TTC549 (cell line): ENCODE measurements at regions not wholly inside any gene's neighbourhood (a gene's known extent, or its start where the extent isn't known, plus 50 kb on each side); places are given as distances from the start of the nearest gene placed in this dataset.

Experiments used
- FAIRE-seq: peaks from 2 replicates; lab custom pipeline; 2012; peaks lifted over from hg19 to GRCh38; lab: Jason Lieb, UNC

DNA sequence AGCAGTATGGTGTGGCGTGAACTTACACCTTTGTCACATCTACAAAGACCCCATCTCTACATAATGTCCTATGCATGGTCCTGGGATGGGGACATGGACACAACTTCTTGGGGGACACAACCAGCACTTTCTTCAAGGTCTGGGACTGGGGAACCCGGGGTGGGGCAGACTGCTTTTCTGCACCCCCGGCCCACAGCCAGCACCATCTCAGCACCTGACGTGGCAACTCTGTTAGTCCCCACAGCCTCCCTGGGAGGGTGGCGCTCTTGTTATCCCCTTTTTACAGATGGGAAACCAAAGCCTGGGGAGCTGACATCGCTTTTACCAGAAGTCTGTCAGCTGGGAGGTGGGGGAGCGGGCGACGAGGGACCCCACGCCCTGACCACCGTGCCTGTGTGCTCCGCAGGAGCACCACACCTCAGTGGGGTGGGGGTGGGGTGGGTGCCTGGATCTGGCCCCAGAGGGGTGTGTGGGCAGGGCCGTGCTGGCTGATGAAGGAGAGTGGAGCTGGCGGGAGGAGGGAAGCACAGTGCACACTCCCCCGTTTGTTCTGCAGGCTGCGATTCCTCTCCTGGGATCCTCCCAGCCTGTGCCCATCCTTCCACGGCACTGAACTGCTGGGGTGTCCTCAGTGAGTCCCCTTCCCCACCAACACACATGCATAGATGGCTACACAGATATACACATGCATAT, 115.4 kb upstream of the GSE1 start:
- FAIRE-seq = no peak

DNA sequence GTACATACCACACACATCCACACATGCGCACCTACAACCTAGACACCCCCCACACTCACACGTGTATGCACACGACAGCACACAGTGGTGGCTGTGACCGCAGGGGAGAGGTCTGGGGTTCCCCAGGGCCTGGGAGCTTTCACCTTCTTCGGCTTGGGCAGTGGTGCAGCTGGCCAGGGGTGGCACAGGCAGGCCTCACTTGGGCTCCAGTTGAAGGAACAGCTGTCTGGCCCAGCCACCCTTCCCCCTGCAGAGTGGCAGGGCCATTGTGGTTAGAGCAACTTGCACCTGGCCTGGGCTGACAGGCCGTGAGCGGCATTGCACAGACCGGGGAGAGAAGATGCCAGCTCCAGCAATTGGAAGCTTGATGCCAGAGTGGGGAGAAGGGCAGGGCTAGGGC, 114.5 kb upstream of the GSE1 start:
- no peak for FAIRE-seq

DNA sequence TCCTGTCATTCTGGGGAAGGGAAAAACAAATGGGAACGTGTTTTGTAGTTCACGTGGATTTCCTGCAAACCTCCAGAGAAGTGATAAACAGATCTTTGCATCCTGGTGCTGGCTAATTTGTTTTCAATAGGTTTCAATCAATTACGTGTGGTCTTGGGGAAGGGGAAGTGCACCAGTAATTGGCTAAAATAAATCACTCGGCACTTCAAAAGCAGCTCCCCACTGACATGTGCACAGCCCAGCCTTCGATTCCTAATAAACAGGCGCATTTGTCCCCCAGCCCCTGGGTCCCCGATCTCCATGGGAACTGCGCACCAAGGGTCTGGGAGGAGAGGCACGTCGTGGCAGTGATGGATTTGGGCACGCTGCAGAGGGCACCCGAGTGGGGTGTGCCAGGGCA, 112.9 kb upstream of the GSE1 start:
- FAIRE-seq = no peak

DNA sequence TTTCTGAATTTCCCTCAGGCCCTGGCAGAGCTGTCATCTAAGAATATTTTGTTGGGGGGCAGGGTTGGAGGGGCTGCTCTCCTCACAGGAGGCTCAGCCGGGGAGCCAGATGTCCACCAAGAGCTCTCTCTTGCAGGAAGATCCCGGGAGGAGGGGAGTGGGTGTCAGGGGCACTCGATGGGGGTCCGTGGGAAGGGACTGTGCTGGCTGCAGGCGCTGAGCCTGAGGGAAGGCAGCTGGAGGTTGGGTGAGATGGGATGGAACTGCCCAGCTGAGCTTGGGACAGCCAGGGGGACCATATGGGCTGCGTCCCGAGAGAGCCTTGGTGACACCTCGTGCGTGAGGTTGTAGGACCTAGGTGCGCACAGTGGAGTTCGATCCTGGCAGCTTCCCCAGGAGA, 111.2 kb upstream of the GSE1 start:
- FAIRE-seq = no peak

DNA sequence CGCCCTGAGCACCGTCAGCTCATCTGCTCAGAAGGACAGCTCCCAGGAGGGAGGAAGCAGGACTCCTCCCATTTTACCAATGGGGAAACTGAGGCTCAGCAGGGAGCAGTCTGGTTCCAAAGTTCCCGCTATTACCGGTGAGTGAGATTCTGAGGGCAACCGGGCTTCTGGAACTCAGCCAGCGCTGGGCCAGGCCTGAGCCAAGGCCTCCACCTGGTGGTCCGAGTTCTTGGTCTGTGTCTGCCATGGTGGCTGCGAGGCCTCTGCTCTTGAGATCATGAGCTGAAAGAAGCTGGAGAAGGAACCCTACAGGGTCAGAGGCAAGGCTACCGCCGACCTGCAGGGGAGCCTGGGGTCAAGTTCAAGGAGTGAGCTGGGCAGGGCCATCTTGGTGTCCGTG, 110.8 kb upstream of the GSE1 start:
- FAIRE-seq = no peak

DNA sequence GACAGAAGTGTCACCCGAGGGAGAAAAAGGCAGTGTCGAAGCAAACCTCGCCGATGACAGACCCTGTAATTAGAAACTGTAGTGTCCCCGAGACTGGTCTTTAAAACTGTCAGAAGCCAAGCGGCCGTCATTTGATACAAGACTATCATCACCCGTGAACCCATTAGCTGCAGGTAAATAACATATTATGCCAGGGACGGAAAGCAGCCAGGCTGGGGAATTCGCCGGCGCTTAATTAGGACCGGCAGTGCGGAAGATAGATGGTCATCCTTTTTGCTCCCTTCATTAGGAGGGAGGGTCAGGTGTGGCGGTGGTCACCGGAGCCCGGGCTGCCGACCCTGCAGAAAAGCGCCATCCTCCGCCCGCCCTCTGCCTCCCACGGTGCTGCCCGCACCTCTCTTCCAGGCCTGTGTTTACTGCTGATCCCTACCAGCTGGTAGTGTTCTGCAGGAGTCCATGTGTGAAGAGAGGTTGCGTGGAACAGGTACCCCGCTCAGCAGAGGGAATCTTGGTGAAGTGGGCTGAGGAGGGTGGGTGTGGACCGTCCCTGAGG, 109.4 kb upstream of the GSE1 start:
- FAIRE-seq = no peak

DNA sequence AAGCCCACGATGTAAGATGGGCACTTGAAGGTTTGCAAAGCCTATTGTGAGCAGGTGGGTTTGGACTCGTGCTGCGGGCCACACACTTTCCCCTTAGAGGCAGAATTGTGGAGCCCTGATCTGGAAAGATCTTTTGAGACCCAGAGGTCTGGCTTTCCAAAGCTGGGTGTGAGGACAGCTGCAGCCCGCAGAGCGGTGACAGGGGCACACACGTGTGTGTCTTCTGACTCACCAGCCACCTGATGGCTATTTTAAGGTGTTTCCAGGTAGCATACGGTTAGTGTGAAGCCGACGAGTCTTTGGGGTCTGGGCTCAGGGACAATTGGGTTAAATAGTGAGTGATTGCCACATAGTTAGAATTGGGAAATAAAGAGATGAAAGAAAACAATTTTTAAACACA, 108.9 kb upstream of the GSE1 start:
- no peak for FAIRE-seq

DNA sequence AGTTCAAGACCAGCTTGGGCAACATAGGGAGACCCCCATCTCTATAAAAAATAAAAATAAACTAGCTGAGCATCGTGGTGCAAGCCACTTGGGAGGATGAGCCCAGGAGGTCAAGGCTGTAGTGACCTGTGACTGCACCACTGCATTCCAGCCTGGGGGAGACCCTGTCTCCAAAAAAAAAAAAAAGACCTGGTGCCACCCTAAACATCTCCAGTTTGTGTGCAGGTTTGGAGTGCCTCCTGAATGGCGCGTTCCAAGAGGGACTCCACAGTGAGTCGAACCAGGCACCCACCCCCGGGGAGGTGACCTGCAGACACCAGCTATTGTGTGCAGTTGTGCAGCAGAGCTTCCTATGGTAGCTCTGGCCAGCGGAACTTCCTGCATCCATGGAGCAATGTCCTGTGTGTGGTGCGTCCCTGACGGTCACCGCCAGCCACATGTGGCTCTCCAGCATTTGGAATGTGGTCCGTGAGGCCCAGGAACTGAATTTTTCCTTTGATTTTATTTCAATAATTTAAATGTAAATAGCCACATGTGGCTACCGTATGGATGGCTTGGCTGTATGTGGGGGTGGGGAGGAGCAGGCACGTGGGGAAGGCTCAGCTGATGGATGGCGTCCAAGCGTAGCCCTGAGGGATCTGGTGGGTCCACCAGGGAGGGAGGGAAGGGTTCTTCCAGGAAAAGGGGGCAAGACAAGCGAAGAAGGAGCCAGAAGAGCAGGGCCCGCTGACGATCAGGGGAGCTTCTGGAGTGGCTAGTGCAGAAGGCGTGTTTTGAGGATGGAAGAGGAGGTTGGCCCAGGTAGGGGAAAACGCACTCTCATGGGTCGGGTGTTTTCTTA, 107.1 kb upstream of the GSE1 start:
- no peak for FAIRE-seq

DNA sequence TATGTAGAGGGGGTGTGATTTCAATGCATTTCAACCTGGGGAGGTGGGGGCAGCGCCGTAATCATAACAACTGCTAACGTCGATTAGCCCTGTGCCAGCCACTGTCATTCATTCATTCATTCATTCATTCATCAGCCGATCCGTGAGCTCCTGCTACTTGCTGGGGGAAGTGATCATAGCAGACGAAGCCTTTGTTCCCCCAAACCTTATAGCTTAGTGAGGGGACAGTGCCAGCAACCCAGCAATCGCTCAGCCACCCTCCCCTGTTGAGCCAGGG, 106.5 kb upstream of the GSE1 start:
- FAIRE-seq = no peak

DNA sequence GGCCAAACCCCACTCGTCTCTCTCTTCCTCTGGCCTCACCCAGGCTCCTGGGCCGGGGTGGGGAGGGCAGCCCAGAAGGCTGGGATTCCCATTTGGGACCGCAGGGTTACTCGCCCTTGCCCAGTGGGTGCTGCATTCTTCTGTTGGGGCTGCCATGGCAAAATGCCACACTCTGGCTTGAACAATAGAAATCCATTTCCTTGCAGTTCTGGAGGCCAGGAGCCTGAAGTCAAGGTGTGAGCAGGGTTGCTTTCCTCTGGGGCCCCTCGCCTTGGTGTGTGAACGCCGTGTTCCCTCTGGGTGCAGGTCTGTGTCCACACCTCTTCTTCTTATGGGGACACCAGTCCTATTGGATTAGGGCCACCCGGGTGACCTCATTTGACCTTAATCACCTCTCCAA, 105.8 kb upstream of the GSE1 start:
- FAIRE-seq = no peak

DNA sequence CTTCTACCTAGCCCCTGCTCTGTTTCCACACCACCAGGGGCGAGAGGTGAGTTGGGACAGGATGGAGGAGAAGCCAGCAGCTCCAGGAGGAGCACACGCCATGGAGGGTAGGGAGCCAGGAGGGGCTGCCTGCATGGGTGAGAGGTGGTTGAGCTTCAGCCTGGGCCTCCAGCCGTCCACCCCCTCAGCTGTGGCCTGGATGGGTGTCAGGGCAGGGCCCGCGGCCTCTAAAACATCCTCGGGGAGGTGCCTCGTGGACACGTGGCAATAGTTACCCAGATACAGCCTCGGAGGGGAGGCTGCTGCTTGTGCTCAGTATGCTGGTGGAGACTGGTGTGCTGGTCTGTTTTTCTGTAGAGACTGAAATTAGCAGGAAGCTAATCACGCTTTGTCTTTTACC, 104.7 kb upstream of the GSE1 start:
- FAIRE-seq = no peak

DNA sequence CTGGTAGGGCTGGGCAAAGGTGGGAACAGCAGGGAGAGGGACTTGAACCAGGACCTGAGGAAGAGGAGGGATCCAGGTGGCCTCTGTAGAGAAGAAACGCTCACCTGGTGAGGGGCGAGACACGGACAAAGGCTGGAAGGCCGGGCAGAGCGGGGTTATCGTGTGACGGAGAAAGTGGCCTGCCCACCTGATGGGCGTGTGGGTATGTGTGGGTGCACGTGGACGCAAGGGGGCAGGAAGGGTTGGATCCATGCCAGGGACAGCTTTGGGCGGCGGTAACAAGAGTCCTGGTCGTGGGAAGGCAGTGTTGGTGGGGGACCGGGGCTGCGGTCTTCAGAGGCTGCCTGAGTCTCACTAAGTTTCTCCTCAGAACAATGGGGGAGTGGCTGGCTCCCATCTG, 104.1 kb upstream of the GSE1 start:
- FAIRE-seq = no peak

DNA sequence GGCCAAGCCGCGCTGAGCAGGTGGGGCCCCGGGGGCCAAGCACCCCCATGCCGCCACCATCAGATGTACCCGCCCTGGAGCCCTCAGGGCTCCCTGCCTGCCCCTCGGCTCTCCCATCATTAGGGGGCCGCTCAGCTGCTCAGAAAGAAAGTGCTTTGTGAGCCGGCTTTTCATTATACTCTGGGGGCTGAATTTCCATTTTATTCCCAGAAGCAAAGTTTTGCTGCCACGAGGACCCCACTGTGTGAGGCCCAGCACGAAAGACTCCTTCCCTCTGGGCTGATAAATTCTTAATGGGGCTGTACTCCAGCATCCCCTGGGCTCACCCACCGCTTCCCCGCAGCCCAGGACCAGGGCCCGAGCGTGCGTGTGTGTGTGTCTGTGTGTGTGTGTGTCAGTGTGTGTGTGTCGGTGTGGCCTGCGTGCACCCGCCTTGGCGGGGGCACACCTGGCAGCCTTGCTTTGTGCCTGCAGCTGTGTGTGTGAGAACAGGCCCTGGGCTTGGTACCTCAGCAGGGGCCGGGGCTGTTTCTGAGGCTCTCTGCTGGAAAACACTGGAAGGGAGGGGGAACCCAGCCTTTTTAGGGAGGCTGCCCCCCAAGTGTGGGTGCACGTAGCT, 103.0 kb upstream of the GSE1 start:
- no peak for FAIRE-seq

DNA sequence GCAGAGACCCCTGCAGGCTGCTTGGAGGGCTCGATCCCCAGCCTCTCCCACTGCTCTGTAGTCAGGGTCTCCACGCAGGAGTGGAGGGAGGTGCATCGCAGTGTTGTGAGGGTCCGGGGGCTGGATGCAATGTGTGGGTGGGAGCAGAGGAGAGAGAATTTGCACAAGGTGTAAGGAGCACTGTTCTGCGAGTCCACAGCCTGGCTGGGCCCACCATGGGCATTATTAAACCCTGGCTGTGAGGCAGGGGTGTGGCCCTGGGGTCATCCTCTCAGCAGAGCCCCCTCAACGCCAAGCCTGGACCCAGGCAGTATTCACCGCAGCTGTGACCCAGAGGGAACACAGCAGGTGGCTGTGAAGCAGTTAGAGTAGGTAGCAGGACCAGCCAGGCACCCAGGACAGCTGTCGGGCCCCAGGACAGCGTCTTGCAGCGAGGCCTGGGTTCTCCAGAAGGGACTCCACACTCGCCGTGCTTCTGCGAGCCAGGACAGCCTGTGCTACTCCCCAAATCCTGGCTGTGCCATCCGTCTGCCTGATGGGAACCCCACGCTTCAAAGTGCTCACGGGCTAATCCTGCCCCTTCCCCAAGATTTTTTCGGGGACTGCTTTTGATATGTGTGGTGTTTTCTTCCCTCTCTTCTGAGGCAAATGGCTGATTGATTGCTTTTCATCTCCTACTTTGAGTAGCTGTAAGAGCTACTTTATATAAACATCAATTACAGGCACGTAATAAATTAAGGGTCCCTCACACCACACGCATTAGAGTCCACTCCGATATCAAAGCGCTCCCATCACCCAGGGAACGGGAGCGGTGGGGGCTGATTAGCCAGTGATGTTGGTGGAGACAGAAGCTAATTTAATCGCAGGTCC, 100.9 kb upstream of the GSE1 start:
- no peak for FAIRE-seq

DNA sequence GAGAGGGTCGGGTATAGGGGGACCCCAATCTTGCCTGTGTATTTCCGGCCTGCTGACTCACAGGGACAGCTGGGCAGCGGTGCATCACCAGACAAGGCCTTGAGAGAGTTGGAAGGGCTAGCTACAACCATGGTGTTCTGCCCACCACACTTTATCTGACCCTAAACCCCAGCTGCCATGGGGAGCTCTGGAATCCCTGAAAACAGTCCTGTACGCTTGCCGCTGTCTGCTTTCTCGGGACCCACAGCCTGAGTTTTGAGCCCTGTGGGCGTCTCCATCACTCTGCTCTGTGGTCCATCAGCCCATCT, 100.4 kb upstream of the GSE1 start:
- FAIRE-seq = no peak

DNA sequence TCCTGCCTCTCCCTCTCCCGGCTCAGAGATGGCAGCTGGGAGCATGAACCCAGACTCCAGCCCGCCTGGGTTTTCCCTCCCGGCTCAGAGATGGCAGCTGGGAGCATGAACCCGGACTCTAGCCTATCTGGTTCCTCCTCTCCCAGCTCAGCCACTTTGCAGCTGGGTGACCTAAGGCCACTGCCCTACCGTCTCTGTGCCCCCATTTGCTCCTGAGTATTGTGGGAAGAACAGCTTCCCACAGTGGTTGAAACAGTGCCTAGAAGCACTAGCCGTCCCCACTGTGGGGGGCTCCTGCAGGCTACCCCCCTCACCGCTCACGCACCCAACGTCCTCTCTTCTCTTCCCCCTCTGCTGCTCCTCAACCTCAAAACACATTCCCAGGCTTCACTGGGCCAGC, 99.9 kb upstream of the GSE1 start:
- no peak for FAIRE-seq

DNA sequence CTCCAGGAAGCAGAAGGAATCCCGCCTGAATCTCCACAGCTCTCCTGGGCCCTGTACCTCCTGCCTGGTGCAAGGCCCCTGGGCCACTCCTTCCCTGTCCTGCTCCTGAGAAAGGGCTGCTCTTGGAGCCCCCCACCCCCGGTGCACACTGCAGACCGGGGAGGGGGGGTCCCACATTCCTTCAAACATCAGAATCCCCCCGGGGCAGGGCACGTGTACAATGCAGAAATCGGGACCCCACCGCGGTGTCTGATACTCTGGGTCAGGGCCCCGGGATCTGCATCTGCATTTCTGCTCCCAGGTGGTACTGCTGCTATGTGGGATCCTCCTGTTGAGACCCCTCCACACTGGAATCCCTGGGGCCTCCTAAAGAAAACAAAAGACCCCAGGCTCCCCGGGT, 99.5 kb upstream of the GSE1 start:
- no peak for FAIRE-seq

DNA sequence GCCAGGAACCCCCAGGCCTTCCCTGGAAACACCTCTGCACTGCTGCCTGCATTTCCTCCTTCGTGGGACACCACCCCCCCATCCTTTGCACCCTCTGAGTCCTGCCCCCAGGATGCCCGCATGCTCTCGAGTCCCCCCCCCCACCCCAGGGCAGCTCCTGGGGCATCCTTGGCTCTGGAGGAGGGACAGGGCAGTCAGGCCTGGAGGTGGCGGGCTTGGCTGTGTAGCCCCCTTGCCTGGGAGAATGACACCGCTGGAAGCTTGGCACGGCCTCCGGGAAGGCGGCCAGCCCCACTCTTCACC, 98.9 kb upstream of the GSE1 start:
- FAIRE-seq = no peak

DNA sequence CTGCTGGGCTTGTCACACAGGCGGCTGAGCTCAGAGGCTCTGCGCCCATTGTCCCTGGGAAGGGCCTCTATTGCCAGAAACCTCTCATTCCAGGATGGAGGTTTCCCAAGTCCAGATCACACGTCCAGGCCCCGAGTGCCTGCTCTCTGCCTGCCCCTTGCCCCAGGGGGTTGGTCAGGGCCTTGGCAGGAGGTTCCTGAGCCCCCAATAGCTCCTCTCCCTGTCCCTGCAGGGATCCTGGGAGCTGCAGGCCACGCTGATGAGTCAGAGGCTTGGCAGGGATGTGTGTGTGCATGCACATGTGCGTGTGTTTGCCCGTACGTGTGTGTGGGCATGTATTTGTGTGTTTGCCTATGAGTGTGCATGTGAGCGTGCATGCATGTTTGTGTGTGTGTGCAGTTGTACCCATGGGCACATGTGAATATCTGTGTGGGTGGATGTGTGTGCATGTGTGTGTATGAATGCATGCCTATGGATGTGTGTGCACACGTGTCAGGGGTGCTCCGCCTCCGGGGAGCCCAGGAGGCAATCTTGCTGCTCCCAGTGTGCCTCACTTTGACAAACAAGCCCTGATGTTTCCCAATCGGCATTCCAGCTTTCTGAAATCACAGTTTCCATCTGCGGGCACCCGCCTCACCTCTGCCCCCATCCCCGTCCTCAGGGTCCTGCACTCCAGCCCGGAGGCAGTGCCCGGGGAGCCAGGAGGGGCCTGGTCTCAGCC, 98.4 kb upstream of the GSE1 start:
- FAIRE-seq = no peak

DNA sequence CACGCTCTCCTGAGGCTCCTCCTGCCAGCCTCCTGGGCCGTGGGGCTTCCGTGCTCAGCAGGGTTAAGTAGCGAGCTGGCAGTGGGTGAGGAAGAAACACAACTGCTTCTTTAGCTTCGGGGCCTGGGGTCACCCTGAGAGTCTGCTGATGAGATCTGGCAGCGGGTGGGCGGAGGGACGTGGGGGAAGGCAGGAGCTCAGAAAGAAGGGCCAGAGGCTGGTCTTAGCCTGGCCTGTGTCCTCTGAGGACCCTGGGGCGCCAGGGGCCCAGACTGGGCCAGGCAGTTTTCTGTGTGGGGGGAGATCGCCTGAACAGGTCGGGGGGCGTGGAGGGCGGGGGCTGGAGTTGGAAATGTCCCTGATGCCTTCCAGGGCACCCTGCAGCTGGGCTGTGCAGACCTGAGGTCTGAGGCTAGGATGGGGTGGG, 97.8 kb upstream of the GSE1 start:
- FAIRE-seq = no peak

DNA sequence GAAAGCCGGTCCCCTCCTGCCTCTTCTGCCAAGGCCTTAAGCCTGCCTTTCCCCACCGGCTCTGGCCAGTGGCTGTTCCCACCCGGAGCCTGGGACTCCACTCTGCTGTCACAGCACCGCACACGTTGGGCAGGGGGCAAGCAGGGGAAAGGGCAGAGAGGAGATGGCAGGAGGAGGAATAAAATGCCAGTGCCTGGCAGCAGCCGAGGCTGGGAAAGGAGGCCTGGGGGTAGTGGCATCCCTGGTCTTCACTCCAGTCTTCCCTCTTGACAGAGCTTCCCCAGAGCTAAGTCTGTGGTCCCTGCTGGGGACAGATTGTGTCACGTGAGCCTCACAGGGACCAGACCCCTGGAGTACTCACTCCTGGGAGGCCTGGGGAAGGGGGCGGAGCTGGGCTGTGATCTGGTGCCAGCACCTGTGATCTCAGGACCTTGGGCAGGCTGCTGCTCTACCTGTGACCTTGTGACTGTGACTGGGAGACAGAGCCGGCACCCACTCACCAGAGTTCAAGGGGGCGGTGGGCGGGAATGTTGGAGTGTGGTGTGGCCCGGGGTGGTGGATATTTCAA, 97.2 kb upstream of the GSE1 start:
- FAIRE-seq = no peak

DNA sequence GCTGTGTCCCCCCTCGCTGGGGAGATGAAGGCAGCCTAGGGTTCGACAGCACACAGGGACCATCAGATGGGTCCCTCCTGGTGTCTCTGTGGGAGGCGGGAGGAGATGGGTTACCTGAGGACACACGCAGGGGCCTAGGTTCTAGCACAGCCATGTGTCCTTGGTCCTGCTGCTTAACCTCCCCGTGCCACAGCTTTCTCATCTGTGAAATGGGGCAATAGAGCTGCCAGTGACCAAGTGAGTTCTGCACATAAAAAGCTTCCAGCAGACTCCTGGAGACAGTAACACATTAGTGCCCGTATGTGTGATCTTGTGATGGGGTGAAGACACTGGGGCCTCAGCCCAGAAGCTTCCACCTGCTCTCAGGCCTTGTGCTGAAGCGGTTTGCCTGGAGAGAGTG, 96.0 kb upstream of the GSE1 start:
- FAIRE-seq = no peak
